HG03196 (cell line): ENCODE measurements at regions not wholly inside any gene's neighbourhood (a gene's known extent, or its start where the extent isn't known, plus 50 kb on each side); places are given as distances from the start of the nearest gene placed in this dataset.

ENCODE experiments used
- ATAC-seq: cut with Tn5 transposase; IDR thresholded peaks from one replicate; pipeline ENCODE4 v1.9.1; 2021; ENCODE audit not compliant: unreplicated experiment

GRCh38 chr12:114975640-114976310 lies 291.8 kb upstream of the TBX3 start:
- ATAC-seq = no peak

DNA sequence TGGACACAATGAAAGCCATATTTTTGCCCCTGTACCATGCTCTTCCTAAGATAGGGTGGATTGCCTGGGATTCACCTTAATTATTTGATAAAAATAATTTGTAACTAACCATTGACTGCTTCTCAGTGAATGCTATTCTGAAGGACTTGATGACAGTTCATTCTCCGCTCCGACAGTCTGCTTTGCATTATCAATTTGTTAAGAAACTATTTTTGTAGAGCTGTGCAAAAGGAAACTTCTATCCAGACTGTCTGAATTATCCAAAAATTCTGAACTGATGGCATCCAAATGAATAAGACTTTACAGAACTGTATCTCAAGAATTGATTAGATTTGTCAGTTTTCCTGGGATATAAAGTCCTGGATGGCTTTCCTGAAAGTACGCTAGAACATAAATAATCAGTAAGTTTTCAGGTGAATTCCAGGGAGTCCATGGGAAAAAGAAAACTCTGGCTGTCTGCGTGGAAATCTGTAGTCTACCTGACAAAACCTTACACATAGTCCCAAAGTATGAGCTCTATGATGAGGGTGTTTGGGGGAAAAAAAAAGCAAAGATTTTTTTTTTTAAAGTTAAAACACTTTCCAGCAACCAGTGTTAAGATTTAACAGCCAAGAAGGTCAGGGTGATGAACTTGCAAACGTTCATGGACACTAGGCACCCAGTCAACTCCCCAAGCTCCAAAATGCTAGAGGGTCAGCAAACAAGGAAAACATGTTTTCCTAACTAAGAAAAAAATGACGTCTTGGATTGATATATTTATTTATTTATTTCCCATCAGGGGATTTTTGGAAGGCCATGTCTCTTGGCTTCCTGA lies 291.1 kb upstream of the TBX3 start:
- ATAC-seq = no peak

DNA sequence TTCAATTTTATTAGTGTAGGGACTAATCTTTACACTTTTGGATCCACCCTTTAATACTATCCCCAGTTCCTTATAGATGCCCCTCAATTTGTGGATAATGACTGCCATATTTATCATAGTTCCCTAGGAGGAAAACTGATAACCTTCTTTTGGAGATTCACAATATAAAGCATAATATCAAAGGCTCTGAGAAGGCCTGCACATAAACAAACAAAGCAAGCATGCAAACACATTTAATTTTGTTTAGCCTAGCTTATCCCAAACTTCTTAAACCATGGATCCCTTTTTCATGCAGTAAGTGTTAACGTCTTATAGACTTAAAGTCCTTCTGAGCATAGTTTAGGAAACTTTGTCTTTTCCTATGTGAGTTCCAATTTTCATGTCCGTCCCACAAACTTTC lies 290.4 kb upstream of the TBX3 start:
- no peak for ATAC-seq

- ATAC-seq = no peak
These were observed 284.8 kb upstream of the TBX3 start for GRCh38 chr12:114968727-114969126.

- no peak for ATAC-seq
These were observed 283.2 kb upstream of the TBX3 start for GRCh38 chr12:114967151-114967550.

GRCh38 chr12:114964841-114965240 lies 280.9 kb upstream of the TBX3 start:
- ATAC-seq = no peak

- ATAC-seq = no peak
These were observed 279.9 kb upstream of the TBX3 start for GRCh38 chr12:114963846-114964245.

GRCh38 chr12:114961491-114961890 lies 277.5 kb upstream of the TBX3 start:
- no peak for ATAC-seq

DNA sequence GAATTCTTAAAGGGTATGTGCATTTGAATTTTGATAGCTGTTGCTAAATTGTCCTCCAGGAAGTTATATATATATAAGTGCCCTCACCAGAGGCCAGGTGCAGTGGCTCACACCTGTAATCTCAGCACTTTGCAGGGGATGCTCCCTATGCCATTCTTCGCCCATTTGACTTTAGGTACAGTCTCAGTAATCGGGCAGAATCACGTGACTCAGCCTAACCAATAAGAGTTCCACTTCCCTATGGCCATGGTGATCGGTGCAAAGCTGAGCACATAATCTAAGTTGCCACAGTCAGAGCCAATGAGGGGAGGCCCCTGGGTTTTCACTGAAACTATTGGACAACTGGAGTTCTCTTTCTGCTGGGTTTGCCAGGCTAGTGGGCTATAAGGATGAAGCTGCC lies 274.6 kb upstream of the TBX3 start:
- no peak for ATAC-seq

DNA sequence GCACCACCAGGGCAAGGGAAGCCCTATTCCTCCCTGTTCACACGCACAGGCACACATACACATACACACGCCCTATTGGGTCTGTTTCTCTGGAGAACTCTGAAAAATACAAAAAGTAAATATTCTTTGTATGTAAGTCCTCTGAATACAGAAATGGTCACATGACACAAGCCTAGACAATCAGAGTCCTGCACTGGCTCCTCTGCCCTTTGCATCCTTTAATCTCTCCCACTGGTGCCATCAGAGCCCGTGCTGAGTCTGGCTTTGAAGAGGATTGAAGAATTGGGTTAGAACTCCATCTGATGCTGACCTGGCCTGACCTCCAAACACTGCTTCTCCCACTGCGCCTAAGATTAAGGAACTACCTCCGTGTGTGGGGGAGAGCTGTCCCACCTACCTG lies 273.2 kb upstream of the TBX3 start:
- no peak for ATAC-seq

DNA sequence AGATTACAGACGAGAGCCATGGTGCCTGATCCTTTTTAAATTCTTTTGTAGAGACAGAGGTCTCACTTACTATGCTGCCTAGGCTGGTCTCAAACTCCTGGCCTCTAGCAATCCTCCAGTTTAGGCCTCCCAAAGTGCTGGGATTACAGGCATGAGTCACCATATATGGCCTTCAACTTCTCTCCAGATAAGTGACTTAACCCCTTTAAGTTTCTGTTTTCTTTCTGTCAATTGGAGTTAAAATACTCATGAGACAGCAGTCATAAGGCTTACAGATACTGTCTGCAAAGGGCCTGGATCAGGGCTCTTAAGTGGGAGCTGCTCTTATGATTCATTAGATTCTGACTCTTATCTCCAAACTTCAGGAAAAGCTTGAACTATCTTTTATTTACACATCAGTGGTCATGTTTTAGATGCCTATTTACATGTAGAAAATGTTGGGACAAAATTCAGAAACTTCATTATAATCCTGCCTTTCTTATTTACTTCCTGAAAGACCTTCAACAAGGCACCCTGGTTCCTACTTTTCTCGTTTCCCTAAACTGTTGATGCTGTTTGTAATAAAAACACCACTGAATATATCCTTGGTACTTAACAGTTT lies 271.5 kb upstream of the TBX3 start:
- ATAC-seq = no peak

DNA sequence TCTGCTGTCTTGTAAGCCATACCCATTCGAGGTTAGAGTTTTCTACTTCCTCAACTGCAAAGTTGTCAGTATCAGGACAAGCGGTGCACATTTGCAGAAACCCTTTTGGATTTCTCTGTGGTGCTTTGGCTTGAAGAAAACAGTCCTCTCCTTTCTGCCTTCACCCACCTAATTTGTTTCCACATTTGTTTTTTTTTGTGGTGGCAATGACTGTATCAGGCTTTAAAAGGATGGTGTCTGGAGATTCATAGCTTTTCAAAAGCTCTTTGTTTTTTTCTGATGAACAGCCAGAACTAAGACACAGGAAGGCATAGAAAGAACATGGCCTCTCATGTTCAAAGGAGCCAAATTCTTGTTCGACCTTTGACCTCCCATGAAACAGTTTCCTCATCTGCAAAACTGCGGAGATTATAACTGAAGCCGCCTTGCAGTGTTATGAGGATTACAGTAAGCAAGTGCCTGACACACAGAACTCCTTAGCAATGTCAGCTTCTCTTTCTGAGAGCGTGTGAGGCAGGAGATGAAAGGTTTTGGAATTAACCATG lies 270.6 kb upstream of the TBX3 start:
- ATAC-seq = no peak

DNA sequence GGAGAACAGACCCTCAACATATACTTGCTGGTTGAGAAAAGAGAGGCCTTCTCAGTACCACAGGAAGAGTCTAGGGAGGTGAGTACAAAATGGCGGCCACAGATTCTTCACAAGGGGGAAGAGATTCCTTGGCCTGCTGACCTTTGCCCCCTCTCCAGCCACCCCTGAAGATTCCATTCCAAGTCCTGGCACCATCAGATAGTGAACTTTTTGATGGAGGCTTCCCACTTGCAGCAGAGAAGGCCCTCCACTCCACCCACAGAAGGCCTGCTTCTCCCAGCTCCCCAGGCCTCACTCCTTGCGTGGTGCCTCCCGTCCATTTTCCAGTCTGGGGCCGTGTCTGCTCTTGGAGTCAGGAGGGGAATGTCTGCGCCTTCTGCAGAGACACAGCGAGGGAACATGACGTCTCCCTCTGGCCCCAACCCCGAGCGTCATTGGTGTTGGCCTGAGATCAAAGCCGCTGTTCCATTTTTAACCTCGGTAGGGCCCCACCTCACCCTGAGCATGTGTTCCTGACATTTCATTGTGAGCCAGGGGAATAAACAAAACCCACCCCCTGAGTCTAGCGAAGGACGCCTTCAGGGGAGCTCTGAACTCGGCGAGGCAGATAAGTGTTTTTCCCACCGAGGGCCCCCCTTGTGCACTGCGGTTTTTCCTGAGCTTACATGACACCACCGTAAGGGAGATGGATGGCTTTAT lies 268.7 kb upstream of the TBX3 start:
- no peak for ATAC-seq

- ATAC-seq = no peak
These were observed 265.3 kb upstream of the TBX3 start for GRCh38 chr12:114949058-114949820.

- no peak for ATAC-seq
These were observed 261.4 kb upstream of the TBX3 start for GRCh38 chr12:114945351-114945750.

DNA sequence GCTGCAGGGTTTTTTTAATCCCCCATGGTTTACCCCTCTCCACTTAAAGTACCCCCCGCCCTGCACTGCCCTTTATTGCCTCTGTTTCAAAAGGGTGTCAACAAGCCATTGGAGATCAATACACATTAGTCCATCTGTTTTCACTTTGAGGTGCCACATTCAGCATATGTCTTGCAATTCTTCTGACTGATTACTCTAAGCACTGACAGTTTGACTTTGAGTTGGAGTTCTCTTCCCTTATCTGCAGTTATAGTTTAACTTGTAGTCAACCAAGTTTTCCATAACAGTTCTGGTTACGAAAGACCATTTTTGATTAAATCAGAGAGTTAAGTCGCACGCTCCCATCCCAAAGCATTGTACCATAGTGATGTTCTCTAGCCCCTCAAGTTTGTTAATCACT lies 260.8 kb upstream of the TBX3 start:
- no peak for ATAC-seq

DNA sequence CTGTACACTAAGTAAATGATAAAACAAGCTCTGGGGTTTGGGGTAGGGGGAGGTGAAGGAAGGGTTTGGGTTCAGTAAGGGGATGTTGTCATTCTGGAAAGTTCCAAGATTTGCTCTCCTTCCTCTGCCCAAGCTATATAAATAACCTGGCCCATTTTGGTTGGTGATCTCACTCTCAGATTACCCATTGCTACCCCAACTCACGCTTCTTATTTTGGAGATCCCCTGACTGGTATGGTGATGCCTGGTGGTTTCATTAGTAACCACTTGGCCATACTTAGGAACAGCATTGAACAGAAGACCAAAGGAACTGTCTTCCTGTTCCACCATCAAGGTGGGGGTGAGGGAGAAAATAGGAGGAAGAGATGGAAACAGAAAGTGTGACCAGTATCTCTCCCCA lies 259.6 kb upstream of the TBX3 start:
- no peak for ATAC-seq

DNA sequence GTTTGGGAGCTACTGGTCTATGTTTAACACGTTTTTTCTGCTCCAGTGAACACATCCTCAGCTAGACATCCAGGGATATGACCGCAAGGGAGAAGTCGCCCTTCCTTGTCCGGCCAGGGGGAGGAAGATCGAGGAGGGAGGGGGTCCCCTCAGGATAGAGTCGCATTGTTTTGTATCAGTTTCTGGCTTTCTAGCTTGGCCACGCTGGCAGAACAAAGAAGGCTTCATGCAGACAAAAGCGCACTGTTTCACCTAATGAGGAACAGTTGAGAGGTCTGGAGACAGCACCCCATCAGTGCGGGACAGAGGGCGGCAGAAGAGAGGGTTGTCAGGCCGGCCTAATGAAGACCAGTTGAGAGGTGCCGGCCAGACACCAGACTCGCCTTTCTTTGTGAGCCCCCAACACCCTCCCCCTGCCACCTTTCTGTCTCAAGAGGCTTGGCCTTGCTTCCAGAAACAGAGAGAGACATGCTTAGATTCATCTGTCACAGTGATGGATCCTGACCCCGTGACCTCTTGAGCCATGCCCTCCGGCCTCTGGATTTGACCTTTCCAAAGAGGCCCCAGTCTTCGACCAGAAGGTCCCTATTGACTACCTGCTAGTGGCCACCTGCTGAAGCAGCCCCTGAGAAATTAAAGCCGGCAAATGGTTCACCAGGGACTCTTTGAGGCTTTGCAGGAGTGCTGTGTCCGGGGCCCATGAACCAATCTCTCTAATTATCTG lies 254.7 kb upstream of the TBX3 start:
- no peak for ATAC-seq

DNA sequence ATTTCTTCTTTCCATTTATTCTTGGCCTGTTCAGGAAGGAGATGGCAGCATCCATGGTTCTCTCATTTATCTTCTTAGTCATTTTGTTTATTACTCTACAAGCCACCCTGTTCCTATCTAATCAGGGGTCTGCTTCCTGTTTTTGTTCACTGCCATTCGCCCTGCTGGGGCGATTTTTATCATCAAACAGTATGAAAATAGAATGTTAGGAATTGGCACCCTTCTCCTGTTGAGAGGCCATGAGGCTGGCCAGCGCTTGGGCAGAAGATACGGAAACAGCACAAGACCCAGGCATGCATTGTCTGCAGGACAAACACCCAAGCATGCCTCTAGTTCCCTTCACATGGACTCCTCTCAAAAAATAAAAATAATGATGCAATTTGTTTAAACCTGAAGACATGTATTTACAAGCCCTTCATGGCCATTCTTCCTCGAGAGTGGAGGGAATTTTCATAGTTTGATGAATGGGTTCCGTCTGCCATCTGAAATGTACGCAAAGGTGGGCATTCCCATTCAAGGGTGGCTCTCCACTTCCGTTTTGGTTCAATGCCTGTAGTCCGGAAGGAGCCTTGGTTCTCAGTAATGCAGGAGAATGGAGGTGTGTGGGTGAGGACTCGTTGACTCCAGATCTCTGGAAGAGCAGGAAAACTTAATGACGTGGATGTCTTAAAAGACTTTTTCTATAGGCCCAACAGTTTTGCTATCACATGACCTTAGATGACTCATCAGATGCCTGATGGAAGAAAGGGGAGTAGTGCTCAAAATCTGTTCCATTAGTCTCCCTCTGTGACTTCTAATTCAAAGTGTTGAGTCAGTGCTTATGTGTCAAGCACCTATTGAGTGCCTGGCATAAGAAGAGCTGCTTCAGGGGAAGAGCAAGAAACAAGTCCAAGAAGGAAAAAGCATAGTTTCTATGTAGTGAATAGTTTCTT lies 252.4 kb upstream of the TBX3 start:
- ATAC-seq = no peak
